ENCODE measurements at regions not wholly inside any gene's neighbourhood (a gene's known extent, or its start where the extent isn't known, plus 50 kb on each side); places are given as distances from the start of the nearest gene placed in this dataset.

GRCh38 chr16:88289001-88289400, 93.8 kb upstream of the ZNF469 start:
- H3K27ac ChIP-seq (ENCODE audit: low read depth, low read length) = no peak overlapping the region
- H3K36me3 ChIP-seq (ENCODE audit: control insufficient read depth in 5 of 5, insufficient read depth in 5 of 5, low read length in 5 of 5) = no peaks in the 10 kb centered on the region
- peaks cover 0 to 7% (median 0%) of the 10 kb centered on the region in 5 donors for H3K4me1 ChIP-seq (ENCODE audit: control insufficient read depth in 5 of 5, insufficient read depth in 5 of 5, low read length in 5 of 5)
- H3K27me3 ChIP-seq (ENCODE audit: control insufficient read depth in 5 of 5, insufficient read depth in 4 of 5, low read length in 5 of 5) = peaks cover 0 to 14% (median 8%) of the 10 kb centered on the region in 5 donors
- no peak overlapping the region for H3K9ac ChIP-seq (ENCODE audit: low read length in 5 of 5)
- peaks cover 0 to 36% (median 25%) of the 10 kb centered on the region in 5 donors for H3K9me3 ChIP-seq (ENCODE audit: control insufficient read depth in 5 of 5, low read length in 5 of 5)
- no peak overlapping the region for H3K4me3 ChIP-seq (ENCODE audit: low read depth in 1 of 5, low read length in 5 of 5)

GRCh38 chr16:88289561-88289960, 93.2 kb upstream of the ZNF469 start:
- H3K36me3 ChIP-seq (ENCODE audit: control insufficient read depth in 5 of 5, insufficient read depth in 5 of 5, low read length in 5 of 5) = no peaks in the 10 kb centered on the region
- H3K27ac ChIP-seq (ENCODE audit: low read depth, low read length) = no peak overlapping the region
- H3K27me3 ChIP-seq (ENCODE audit: control insufficient read depth in 5 of 5, insufficient read depth in 4 of 5, low read length in 5 of 5) = peaks cover 0 to 18% (median 12%) of the 10 kb centered on the region in 5 donors
- H3K9ac ChIP-seq (ENCODE audit: low read length in 5 of 5) = no peak overlapping the region
- H3K4me3 ChIP-seq (ENCODE audit: low read depth in 1 of 5, low read length in 5 of 5) = no peak overlapping the region
- H3K4me1 ChIP-seq (ENCODE audit: control insufficient read depth in 5 of 5, insufficient read depth in 5 of 5, low read length in 5 of 5) = peaks cover 0 to 7% (median 0%) of the 10 kb centered on the region in 5 donors
- H3K9me3 ChIP-seq (ENCODE audit: control insufficient read depth in 5 of 5, low read length in 5 of 5) = peaks cover 0 to 36% (median 25%) of the 10 kb centered on the region in 5 donors

- Histone ChIP-seq H3K9me3 (ENCODE audit: control insufficient read depth in 5 of 5, low read length in 5 of 5) (peaks cover 0 to 36% (median 25%) of the 10 kb centered on the region in 5 donors), H3K36me3 (ENCODE audit: control insufficient read depth in 5 of 5, insufficient read depth in 5 of 5, low read length in 5 of 5) (no peaks in the 10 kb centered on the region), H3K9ac (ENCODE audit: low read length in 5 of 5) (no peak overlapping the region), H3K4me1 (ENCODE audit: control insufficient read depth in 5 of 5, insufficient read depth in 5 of 5, low read length in 5 of 5) (peaks cover 0 to 7% (median 0%) of the 10 kb centered on the region in 5 donors), H3K4me3 (ENCODE audit: low read depth in 1 of 5, low read length in 5 of 5) (no peak overlapping the region), H3K27me3 (ENCODE audit: control insufficient read depth in 5 of 5, insufficient read depth in 4 of 5, low read length in 5 of 5) (peaks cover 0 to 21% (median 16%) of the 10 kb centered on the region in 5 donors), H3K27ac (ENCODE audit: low read depth, low read length) (no peak overlapping the region)
Observed at GRCh38 chr16:88289968-88290401, 92.8 kb upstream of the ZNF469 start.

GRCh38 chr16:88290850-88291830, 91.6 kb upstream of the ZNF469 start:
- peaks cover 0 to 34% (median 22%) of the 10 kb centered on the region in 5 donors for H3K9me3 ChIP-seq (ENCODE audit: control insufficient read depth in 5 of 5, low read length in 5 of 5)
- peaks cover 0 to 7% (median 0%) of the 10 kb centered on the region in 5 donors for H3K4me1 ChIP-seq (ENCODE audit: control insufficient read depth in 5 of 5, insufficient read depth in 5 of 5, low read length in 5 of 5)
- H3K9ac ChIP-seq (ENCODE audit: low read length in 5 of 5) = no peak overlapping the region
- H3K4me3 ChIP-seq (ENCODE audit: low read depth in 1 of 5, low read length in 5 of 5) = no peak overlapping the region
- H3K27ac ChIP-seq (ENCODE audit: low read depth, low read length) = no peak overlapping the region
- H3K27me3 ChIP-seq (ENCODE audit: control insufficient read depth in 5 of 5, insufficient read depth in 4 of 5, low read length in 5 of 5) = peaks cover 3 to 29% (median 17%) of the 10 kb centered on the region in 5 donors
- H3K36me3 ChIP-seq (ENCODE audit: control insufficient read depth in 5 of 5, insufficient read depth in 5 of 5, low read length in 5 of 5) = no peaks in the 10 kb centered on the region

GRCh38 chr16:88292007-88292970, 90.5 kb upstream of the ZNF469 start:
- peaks cover 3 to 40% (median 24%) of the 10 kb centered on the region in 5 donors for H3K27me3 ChIP-seq (ENCODE audit: control insufficient read depth in 5 of 5, insufficient read depth in 4 of 5, low read length in 5 of 5)

GRCh38 chr16:88293097-88293496, 89.7 kb upstream of the ZNF469 start:
- Histone ChIP-seq H3K36me3 (ENCODE audit: control insufficient read depth in 5 of 5, insufficient read depth in 5 of 5, low read length in 5 of 5) (no peaks in the 10 kb centered on the region), H3K4me3 (ENCODE audit: low read depth in 1 of 5, low read length in 5 of 5) (no peak overlapping the region), H3K9ac (ENCODE audit: low read length in 5 of 5) (no peak overlapping the region), H3K27ac (ENCODE audit: low read depth, low read length) (no peak overlapping the region), H3K4me1 (ENCODE audit: control insufficient read depth in 5 of 5, insufficient read depth in 5 of 5, low read length in 5 of 5) (peaks cover 0 to 7% (median 0%) of the 10 kb centered on the region in 5 donors), H3K27me3 (ENCODE audit: control insufficient read depth in 5 of 5, insufficient read depth in 4 of 5, low read length in 5 of 5) (peaks cover 3 to 43% (median 26%) of the 10 kb centered on the region in 5 donors), H3K9me3 (ENCODE audit: control insufficient read depth in 5 of 5, low read length in 5 of 5) (peaks cover 0 to 15% (median 7%) of the 10 kb centered on the region in 5 donors)

More at GRCh38 chr16:88292007-88292970, 90.5 kb upstream of the ZNF469 start:
- Histone ChIP-seq H3K36me3 (ENCODE audit: control insufficient read depth in 5 of 5, insufficient read depth in 5 of 5, low read length in 5 of 5) (no peaks in the 10 kb centered on the region), H3K4me1 (ENCODE audit: control insufficient read depth in 5 of 5, insufficient read depth in 5 of 5, low read length in 5 of 5) (peaks cover 0 to 7% (median 0%) of the 10 kb centered on the region in 5 donors), H3K9me3 (ENCODE audit: control insufficient read depth in 5 of 5, low read length in 5 of 5) (peaks cover 0 to 23% (median 11%) of the 10 kb centered on the region in 5 donors), H3K9ac (ENCODE audit: low read length in 5 of 5) (no peak overlapping the region), H3K4me3 (ENCODE audit: low read depth in 1 of 5, low read length in 5 of 5) (no peak overlapping the region), H3K27ac (ENCODE audit: low read depth, low read length) (no peak overlapping the region)

- peaks cover 0 to 3% (median 0%) of the 10 kb centered on the region in 5 donors for H3K4me1 ChIP-seq (ENCODE audit: control insufficient read depth in 5 of 5, insufficient read depth in 5 of 5, low read length in 5 of 5)
- H3K9ac ChIP-seq (ENCODE audit: low read length in 5 of 5) = no peak overlapping the region
- H3K27me3 ChIP-seq (ENCODE audit: control insufficient read depth in 5 of 5, insufficient read depth in 4 of 5, low read length in 5 of 5) = peaks cover 9 to 48% (median 24%) of the 10 kb centered on the region in 5 donors
- H3K4me3 ChIP-seq (ENCODE audit: low read depth in 1 of 5, low read length in 5 of 5) = no peak overlapping the region
- no peaks in the 10 kb centered on the region for H3K36me3 ChIP-seq (ENCODE audit: control insufficient read depth in 5 of 5, insufficient read depth in 5 of 5, low read length in 5 of 5)
- H3K9me3 ChIP-seq (ENCODE audit: control insufficient read depth in 5 of 5, low read length in 5 of 5) = no peaks in the 10 kb centered on the region
- no peak overlapping the region for H3K27ac ChIP-seq (ENCODE audit: low read depth, low read length)
Observed at GRCh38 chr16:88295671-88296436, 86.9 kb upstream of the ZNF469 start.

- H3K36me3 ChIP-seq (ENCODE audit: control insufficient read depth in 5 of 5, insufficient read depth in 5 of 5, low read length in 5 of 5) = no peaks in the 10 kb centered on the region
- H3K4me3 ChIP-seq (ENCODE audit: low read depth in 1 of 5, low read length in 5 of 5) = no peak overlapping the region
- no peak overlapping the region for H3K27ac ChIP-seq (ENCODE audit: low read depth, low read length)
- no peaks in the 10 kb centered on the region for H3K9me3 ChIP-seq (ENCODE audit: control insufficient read depth in 5 of 5, low read length in 5 of 5)
- H3K27me3 ChIP-seq (ENCODE audit: control insufficient read depth in 5 of 5, insufficient read depth in 4 of 5, low read length in 5 of 5) = peaks cover 9 to 45% (median 22%) of the 10 kb centered on the region in 5 donors
- no peak overlapping the region for H3K9ac ChIP-seq (ENCODE audit: low read length in 5 of 5)
- peaks cover 0 to 3% (median 0%) of the 10 kb centered on the region in 5 donors for H3K4me1 ChIP-seq (ENCODE audit: control insufficient read depth in 5 of 5, insufficient read depth in 5 of 5, low read length in 5 of 5)
Observed at GRCh38 chr16:88296437-88297177, 86.2 kb upstream of the ZNF469 start.

All from subcutaneous abdominal adipose tissue (tissue), 5 donors.